ENCODE measurements at regions not wholly inside any gene's neighbourhood (a gene's known extent, or its start where the extent isn't known, plus 50 kb on each side); places are given as distances from the start of the nearest gene placed in this dataset.
"Not testable (repeated sequence)": the region's sequence is repeated elsewhere in the genome, so short reads cannot be mapped to it uniquely, and the experiment has no call there.

GRCh38 chr9:62877552-62877951 lies 1687.7 kb downstream of the SPATA31A7 start:
- not testable (repeated sequence) for H3K4me1 ChIP-seq (ENCODE audit: control insufficient read depth, extremely low read depth, insufficient read depth, low read length); H3K9ac ChIP-seq (ENCODE audit: insufficient read depth, low read length); H3K4me2 ChIP-seq (ENCODE audit: extremely low read depth, insufficient read depth, low read length); H3K27ac ChIP-seq (ENCODE audit: insufficient read depth, low read length); H3K79me2 ChIP-seq (ENCODE audit: control insufficient read depth, insufficient read depth, low read length); H3K27me3 ChIP-seq (ENCODE audit: control insufficient read depth, insufficient read depth, low read length); H3K9me3 ChIP-seq (ENCODE audit: control insufficient read depth, insufficient read depth, low read depth, low read length); DNase-seq (ENCODE audit: low read depth in 2 of 2); H3K36me3 ChIP-seq (ENCODE audit: control insufficient read depth, insufficient read depth, low read length); H4K20me1 ChIP-seq (ENCODE audit: control insufficient read depth, extremely low read depth, insufficient read depth, low read length); H2AFZ ChIP-seq (ENCODE audit: low read length); H3K4me3 ChIP-seq (replicated peaks in 1 of 4; ENCODE audit: control extremely low read depth in 1 of 4, insufficient read depth in 1 of 4, low read depth in 3 of 4, low read length in 4 of 4)

GRCh38 chr9:62877987-62878386 lies 1688.2 kb downstream of the SPATA31A7 start:
- H2AFZ ChIP-seq (ENCODE audit: low read length); DNase-seq (ENCODE audit: low read depth in 2 of 2); H4K20me1 ChIP-seq (ENCODE audit: control insufficient read depth, extremely low read depth, insufficient read depth, low read length): not testable (repeated sequence)

GRCh38 chr9:62880453-62880852 lies 1690.6 kb downstream of the SPATA31A7 start:
- H3K4me3 ChIP-seq (replicated peaks in 1 of 4; ENCODE audit: control extremely low read depth in 1 of 4, insufficient read depth in 1 of 4, low read depth in 3 of 4, low read length in 4 of 4); H3K9ac ChIP-seq (ENCODE audit: insufficient read depth, low read length): not testable (repeated sequence)

More at GRCh38 chr9:62877987-62878386, 1688.2 kb downstream of the SPATA31A7 start:
- not testable (repeated sequence) for H3K4me1 ChIP-seq (ENCODE audit: control insufficient read depth, extremely low read depth, insufficient read depth, low read length); H3K79me2 ChIP-seq (ENCODE audit: control insufficient read depth, insufficient read depth, low read length); H3K36me3 ChIP-seq (ENCODE audit: control insufficient read depth, insufficient read depth, low read length); H3K27me3 ChIP-seq (ENCODE audit: control insufficient read depth, insufficient read depth, low read length); H3K9me3 ChIP-seq (ENCODE audit: control insufficient read depth, insufficient read depth, low read depth, low read length); H3K9ac ChIP-seq (ENCODE audit: insufficient read depth, low read length); H3K27ac ChIP-seq (ENCODE audit: insufficient read depth, low read length); H3K4me2 ChIP-seq (ENCODE audit: extremely low read depth, insufficient read depth, low read length); H3K4me3 ChIP-seq (replicated peaks in 1 of 4; ENCODE audit: control extremely low read depth in 1 of 4, insufficient read depth in 1 of 4, low read depth in 3 of 4, low read length in 4 of 4)

GRCh38 chr9:62880971-62881370 lies 1691.1 kb downstream of the SPATA31A7 start:
- H3K79me2 ChIP-seq (ENCODE audit: control insufficient read depth, insufficient read depth, low read length); H3K4me1 ChIP-seq (ENCODE audit: control insufficient read depth, extremely low read depth, insufficient read depth, low read length); H2AFZ ChIP-seq (ENCODE audit: low read length); H3K36me3 ChIP-seq (ENCODE audit: control insufficient read depth, insufficient read depth, low read length); H3K27me3 ChIP-seq (ENCODE audit: control insufficient read depth, insufficient read depth, low read length); H3K9ac ChIP-seq (ENCODE audit: insufficient read depth, low read length); H3K9me3 ChIP-seq (ENCODE audit: control insufficient read depth, insufficient read depth, low read depth, low read length); H3K4me2 ChIP-seq (ENCODE audit: extremely low read depth, insufficient read depth, low read length); DNase-seq (ENCODE audit: low read depth in 2 of 2); H4K20me1 ChIP-seq (ENCODE audit: control insufficient read depth, extremely low read depth, insufficient read depth, low read length); H3K4me3 ChIP-seq (replicated peaks in 1 of 4; ENCODE audit: control extremely low read depth in 1 of 4, insufficient read depth in 1 of 4, low read depth in 3 of 4, low read length in 4 of 4); H3K27ac ChIP-seq (ENCODE audit: insufficient read depth, low read length): not testable (repeated sequence)

More at GRCh38 chr9:62880453-62880852, 1690.6 kb downstream of the SPATA31A7 start:
- not testable (repeated sequence) for H3K9me3 ChIP-seq (ENCODE audit: control insufficient read depth, insufficient read depth, low read depth, low read length); H2AFZ ChIP-seq (ENCODE audit: low read length); H3K27ac ChIP-seq (ENCODE audit: insufficient read depth, low read length); H4K20me1 ChIP-seq (ENCODE audit: control insufficient read depth, extremely low read depth, insufficient read depth, low read length); H3K27me3 ChIP-seq (ENCODE audit: control insufficient read depth, insufficient read depth, low read length); H3K4me2 ChIP-seq (ENCODE audit: extremely low read depth, insufficient read depth, low read length); H3K36me3 ChIP-seq (ENCODE audit: control insufficient read depth, insufficient read depth, low read length); H3K4me1 ChIP-seq (ENCODE audit: control insufficient read depth, extremely low read depth, insufficient read depth, low read length); H3K79me2 ChIP-seq (ENCODE audit: control insufficient read depth, insufficient read depth, low read length); DNase-seq (ENCODE audit: low read depth in 2 of 2)

- not testable (repeated sequence) for H3K9ac ChIP-seq (ENCODE audit: insufficient read depth, low read length); H3K4me2 ChIP-seq (ENCODE audit: extremely low read depth, insufficient read depth, low read length); H3K4me3 ChIP-seq (replicated peaks in 1 of 4; ENCODE audit: control extremely low read depth in 1 of 4, insufficient read depth in 1 of 4, low read depth in 3 of 4, low read length in 4 of 4); DNase-seq (ENCODE audit: low read depth in 2 of 2); H3K27me3 ChIP-seq (ENCODE audit: control insufficient read depth, insufficient read depth, low read length); H4K20me1 ChIP-seq (ENCODE audit: control insufficient read depth, extremely low read depth, insufficient read depth, low read length); H3K79me2 ChIP-seq (ENCODE audit: control insufficient read depth, insufficient read depth, low read length); H3K27ac ChIP-seq (ENCODE audit: insufficient read depth, low read length); H3K4me1 ChIP-seq (ENCODE audit: control insufficient read depth, extremely low read depth, insufficient read depth, low read length); H3K9me3 ChIP-seq (ENCODE audit: control insufficient read depth, insufficient read depth, low read depth, low read length); H3K36me3 ChIP-seq (ENCODE audit: control insufficient read depth, insufficient read depth, low read length); H2AFZ ChIP-seq (ENCODE audit: low read length)
Observed at GRCh38 chr9:62881811-62882210, 1692.0 kb downstream of the SPATA31A7 start.

- H3K27ac ChIP-seq (ENCODE audit: insufficient read depth, low read length); H3K27me3 ChIP-seq (ENCODE audit: control insufficient read depth, insufficient read depth, low read length); H3K9ac ChIP-seq (ENCODE audit: insufficient read depth, low read length); H3K4me1 ChIP-seq (ENCODE audit: control insufficient read depth, extremely low read depth, insufficient read depth, low read length); H3K36me3 ChIP-seq (ENCODE audit: control insufficient read depth, insufficient read depth, low read length); H3K9me3 ChIP-seq (ENCODE audit: control insufficient read depth, insufficient read depth, low read depth, low read length); DNase-seq (ENCODE audit: low read depth in 2 of 2); H4K20me1 ChIP-seq (ENCODE audit: control insufficient read depth, extremely low read depth, insufficient read depth, low read length); H3K4me2 ChIP-seq (ENCODE audit: extremely low read depth, insufficient read depth, low read length); H3K79me2 ChIP-seq (ENCODE audit: control insufficient read depth, insufficient read depth, low read length); H3K4me3 ChIP-seq (replicated peaks in 1 of 4; ENCODE audit: control extremely low read depth in 1 of 4, insufficient read depth in 1 of 4, low read depth in 3 of 4, low read length in 4 of 4); H2AFZ ChIP-seq (ENCODE audit: low read length): not testable (repeated sequence)
Observed at GRCh38 chr9:62882717-62883116, 1692.9 kb downstream of the SPATA31A7 start.

GRCh38 chr9:62896692-62897091 lies 1706.9 kb downstream of the SPATA31A7 start:
- H2AFZ ChIP-seq (ENCODE audit: low read length): not testable (repeated sequence)

More at GRCh38 chr9:62896692-62897091, 1706.9 kb downstream of the SPATA31A7 start:
- H3K79me2 ChIP-seq (ENCODE audit: control insufficient read depth, insufficient read depth, low read length); H3K4me1 ChIP-seq (ENCODE audit: control insufficient read depth, extremely low read depth, insufficient read depth, low read length); H3K9me3 ChIP-seq (ENCODE audit: control insufficient read depth, insufficient read depth, low read depth, low read length); H3K36me3 ChIP-seq (ENCODE audit: control insufficient read depth, insufficient read depth, low read length); H3K27ac ChIP-seq (ENCODE audit: insufficient read depth, low read length); H3K4me2 ChIP-seq (ENCODE audit: extremely low read depth, insufficient read depth, low read length); H3K9ac ChIP-seq (ENCODE audit: insufficient read depth, low read length); H3K4me3 ChIP-seq (replicated peaks in 1 of 4; ENCODE audit: control extremely low read depth in 1 of 4, insufficient read depth in 1 of 4, low read depth in 3 of 4, low read length in 4 of 4); H3K27me3 ChIP-seq (ENCODE audit: control insufficient read depth, insufficient read depth, low read length); H4K20me1 ChIP-seq (ENCODE audit: control insufficient read depth, extremely low read depth, insufficient read depth, low read length); DNase-seq (ENCODE audit: low read depth in 2 of 2): not testable (repeated sequence)

Measured in fibroblast of lung (primary cell).